Mammary epithelial cell (primary cell): ENCODE measurements at regions not wholly inside any gene's neighbourhood (a gene's known extent, or its start where the extent isn't known, plus 50 kb on each side); places are given as distances from the start of the nearest gene placed in this dataset.

Experiments used
- EZH2 ChIP-seq: IDR thresholded peaks from 2 replicates; pipeline ENCODE4 v1.6.1; 2012; ENCODE audit warnings: low read length, inconsistent platforms, borderline replicate concordance
- TF ChIP-seq, protein P1 (sequence below), 2 donors: IDR thresholded peaks in 1 of 2; conservative IDR thresholded peaks in 1 of 2; 2 replicates each; pipeline ENCODE4 v1.5.1; 2011 to 2012; ENCODE audit warnings: inconsistent platforms in 2 of 2, low read length in 2 of 2, mild to moderate bottlenecking in 2 of 2, control low read depth in 1 of 2, low read depth in 1 of 2; ENCODE audit not compliant: insufficient read depth in 1 of 2; ENCODE audit errors: extremely low read depth in 1 of 2

GRCh38 chr4:114236171-114236769 is 256.8 kb upstream of the ARSJ start:
- TF ChIP-seq, protein P1, sequence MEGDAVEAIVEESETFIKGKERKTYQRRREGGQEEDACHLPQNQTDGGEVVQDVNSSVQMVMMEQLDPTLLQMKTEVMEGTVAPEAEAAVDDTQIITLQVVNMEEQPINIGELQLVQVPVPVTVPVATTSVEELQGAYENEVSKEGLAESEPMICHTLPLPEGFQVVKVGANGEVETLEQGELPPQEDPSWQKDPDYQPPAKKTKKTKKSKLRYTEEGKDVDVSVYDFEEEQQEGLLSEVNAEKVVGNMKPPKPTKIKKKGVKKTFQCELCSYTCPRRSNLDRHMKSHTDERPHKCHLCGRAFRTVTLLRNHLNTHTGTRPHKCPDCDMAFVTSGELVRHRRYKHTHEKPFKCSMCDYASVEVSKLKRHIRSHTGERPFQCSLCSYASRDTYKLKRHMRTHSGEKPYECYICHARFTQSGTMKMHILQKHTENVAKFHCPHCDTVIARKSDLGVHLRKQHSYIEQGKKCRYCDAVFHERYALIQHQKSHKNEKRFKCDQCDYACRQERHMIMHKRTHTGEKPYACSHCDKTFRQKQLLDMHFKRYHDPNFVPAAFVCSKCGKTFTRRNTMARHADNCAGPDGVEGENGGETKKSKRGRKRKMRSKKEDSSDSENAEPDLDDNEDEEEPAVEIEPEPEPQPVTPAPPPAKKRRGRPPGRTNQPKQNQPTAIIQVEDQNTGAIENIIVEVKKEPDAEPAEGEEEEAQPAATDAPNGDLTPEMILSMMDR (conservative IDR thresholded peaks at IDR 0.05 in 1 of 2, IDR thresholded peaks at IDR 0.05 in 1 of 2; ENCODE audit: extremely low read depth in 1 of 2, insufficient read depth in 1 of 2, low read depth in 1 of 2, low read length in 2 of 2), result no peak
- TF ChIP-seq EZH2, result no peak
